Panc1 (cell line): ENCODE measurements at regions not wholly inside any gene's neighbourhood (a gene's known extent, or its start where the extent isn't known, plus 50 kb on each side); places are given as distances from the start of the nearest gene placed in this dataset.

Experiments used
- ATAC-seq: fragments of 200-7000 bp; cut with Tn5 transposase; 2 replicates; pipeline ENCODE4 v1.9.1; 2020; ENCODE audit warnings: mild to moderate bottlenecking, moderate library complexity
- BruUV-seq: library from RNA; stranded (reverse); fragments of 400-500 nt; replicated peaks from 2 replicates; lab custom pipeline; 2021; lab: Mats Ljungman, UMichigan
- CTCF ChIA-PET: fragments of 300-600 bp; sonication (Branson Sonifier 250); formaldehyde crosslinking; loops from one replicate; lab custom pipeline; 2022; ENCODE audit warnings: antibody characterized with exemption; lab: Charles Lee
- POLR2A ChIA-PET: fragments of 300-600 bp; sonication (Branson Sonifier 250); formaldehyde crosslinking; loops from one replicate; lab custom pipeline; 2022; ENCODE audit warnings: antibody characterized with exemption; lab: Charles Lee
- DNase-seq: peaks from one replicate; pipeline ENCODE4 v3.0.0-alpha.2; 2010; ENCODE audit warnings: low read depth, low spot score
- H3K27ac ChIP-seq: 2 replicates; pipeline ENCODE4 v1.5.1; 2011; ENCODE audit warnings: mild to moderate bottlenecking, low read length, inconsistent platforms
- H3K27me3 ChIP-seq: fragments of 200-500 bp; sonication (Bioruptor generic); 2 replicates; pipeline ENCODE4 v1.6.0; 2014; ENCODE audit warnings: low read length, inconsistent platforms; ENCODE audit not compliant: control insufficient read depth, insufficient read depth
- H3K36me3 ChIP-seq: fragments of 200-500 bp; sonication (Bioruptor generic); 2 replicates; pipeline ENCODE4 v1.5.1; 2014; ENCODE audit warnings: inconsistent platforms, mild to moderate bottlenecking, low read length, moderate library complexity; ENCODE audit not compliant: control insufficient read depth, insufficient read depth
- H3K4me1 ChIP-seq: 2 replicates; pipeline ENCODE4 v1.5.1; 2011; ENCODE audit warnings: inconsistent platforms, mild to moderate bottlenecking, low read length, moderate library complexity; ENCODE audit not compliant: control insufficient read depth, insufficient read depth
- H3K4me3 ChIP-seq, 2 experiments: 2 replicates each; pipeline ENCODE4 v1.5.1; 2011 to 2012; ENCODE audit warnings: low read depth in 2 of 2, low read length in 2 of 2, mild to moderate bottlenecking in 2 of 2, inconsistent platforms in 1 of 2, moderate library complexity in 1 of 2
- H3K9me3 ChIP-seq: fragments of 200-500 bp; sonication (Bioruptor generic); 2 replicates; pipeline ENCODE4 v1.5.1; 2014; ENCODE audit warnings: low read depth, mild to moderate bottlenecking, inconsistent platforms, low read length, moderate library complexity; ENCODE audit not compliant: control insufficient read depth, insufficient read depth
- POLR2AphosphoS5 ChIP-seq: IDR thresholded peaks from 2 replicates; pipeline ENCODE4 v1.6.1; 2012; ENCODE audit warnings: mild to moderate bottlenecking, low read depth, low read length, moderate library complexity
- SIN3A ChIP-seq: IDR thresholded peaks from 2 replicates; pipeline ENCODE4 v1.6.1; 2012; ENCODE audit warnings: low read depth, mild to moderate bottlenecking, low read length, moderate library complexity, borderline replicate concordance; ENCODE audit not compliant: insufficient read depth
- TCF7L2 ChIP-seq: IDR thresholded peaks from 2 replicates; pipeline ENCODE4 v1.6.1; 2011; ENCODE audit warnings: mild to moderate bottlenecking, low read depth, low read length, inconsistent platforms
- in situ Hi-C: cut with HindIII; loops from 2 replicates; pipeline ENCODE4 v1.10.0; 2016; ENCODE audit warnings: low sequenced_read_pairs, low pct_unique_long_range_greater_than_20kb
- intact Hi-C: fragments of 100-400 bp; cut with micrococcal nuclease; formaldehyde crosslinking; loops from one replicate; pipeline ENCODE4 v1.10.0; 2022; ENCODE audit not compliant: unreplicated experiment
- TF ChIP-seq, protein P1 (sequence below), 2 experiments: IDR thresholded peaks; 2 replicates each; pipeline ENCODE4 v1.6.1; 2011 to 2012; ENCODE audit warnings: low read depth in 2 of 2, control low read depth in 1 of 2, low read length in 1 of 2, mild to moderate bottlenecking in 1 of 2, moderate library complexity in 1 of 2; ENCODE audit not compliant: insufficient read depth in 1 of 2
- TF ChIP-seq, protein P2 (sequence below): fragments of 450-650 bp; IDR thresholded peaks from 2 replicates; pipeline ENCODE4 v1.5.1; 2017; ENCODE audit warnings: mild to moderate bottlenecking

DNA sequence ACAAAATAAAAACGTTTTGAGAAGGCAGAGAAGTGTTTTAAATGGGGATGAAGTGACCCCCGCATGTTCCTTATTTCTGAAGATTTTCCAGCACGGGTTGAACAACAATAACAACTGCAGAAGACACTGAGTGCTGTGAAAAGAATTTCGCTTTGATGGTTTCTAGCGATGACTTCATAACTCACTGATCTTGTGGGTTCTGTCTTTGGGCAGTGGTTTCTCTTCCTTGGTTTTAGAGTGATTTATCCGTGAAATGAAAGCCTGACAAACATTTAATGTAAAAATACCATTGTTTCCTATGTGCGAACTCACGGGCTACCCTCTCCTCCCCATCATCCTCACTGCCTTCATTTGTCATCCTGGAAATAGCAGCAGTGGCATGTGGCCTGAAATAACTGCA lies 793.9 kb downstream of the QKI start:
- BruUV-seq = no TSS peak
- no peaks in the 10 kb centered on the region for H3K36me3 ChIP-seq
- in situ Hi-C loops = no loop called here
- H3K27me3 ChIP-seq = no peaks in the 10 kb centered on the region
- no peak overlapping the region for H3K27ac ChIP-seq
- intact Hi-C loops = no loop called here
- no peaks in the 10 kb centered on the region for H3K4me1 ChIP-seq
- ATAC-seq (no peak), DNase-seq (no peak)
- ChIA-PET POLR2A (no interaction called here), CTCF (no interaction called here)
- no peak overlapping the region for H3K4me3 ChIP-seq
- TF ChIP-seq SIN3A (no peak), TCF7L2 (no peak), POLR2AphosphoS5 (no peak)
- TF ChIP-seq, protein P1, sequence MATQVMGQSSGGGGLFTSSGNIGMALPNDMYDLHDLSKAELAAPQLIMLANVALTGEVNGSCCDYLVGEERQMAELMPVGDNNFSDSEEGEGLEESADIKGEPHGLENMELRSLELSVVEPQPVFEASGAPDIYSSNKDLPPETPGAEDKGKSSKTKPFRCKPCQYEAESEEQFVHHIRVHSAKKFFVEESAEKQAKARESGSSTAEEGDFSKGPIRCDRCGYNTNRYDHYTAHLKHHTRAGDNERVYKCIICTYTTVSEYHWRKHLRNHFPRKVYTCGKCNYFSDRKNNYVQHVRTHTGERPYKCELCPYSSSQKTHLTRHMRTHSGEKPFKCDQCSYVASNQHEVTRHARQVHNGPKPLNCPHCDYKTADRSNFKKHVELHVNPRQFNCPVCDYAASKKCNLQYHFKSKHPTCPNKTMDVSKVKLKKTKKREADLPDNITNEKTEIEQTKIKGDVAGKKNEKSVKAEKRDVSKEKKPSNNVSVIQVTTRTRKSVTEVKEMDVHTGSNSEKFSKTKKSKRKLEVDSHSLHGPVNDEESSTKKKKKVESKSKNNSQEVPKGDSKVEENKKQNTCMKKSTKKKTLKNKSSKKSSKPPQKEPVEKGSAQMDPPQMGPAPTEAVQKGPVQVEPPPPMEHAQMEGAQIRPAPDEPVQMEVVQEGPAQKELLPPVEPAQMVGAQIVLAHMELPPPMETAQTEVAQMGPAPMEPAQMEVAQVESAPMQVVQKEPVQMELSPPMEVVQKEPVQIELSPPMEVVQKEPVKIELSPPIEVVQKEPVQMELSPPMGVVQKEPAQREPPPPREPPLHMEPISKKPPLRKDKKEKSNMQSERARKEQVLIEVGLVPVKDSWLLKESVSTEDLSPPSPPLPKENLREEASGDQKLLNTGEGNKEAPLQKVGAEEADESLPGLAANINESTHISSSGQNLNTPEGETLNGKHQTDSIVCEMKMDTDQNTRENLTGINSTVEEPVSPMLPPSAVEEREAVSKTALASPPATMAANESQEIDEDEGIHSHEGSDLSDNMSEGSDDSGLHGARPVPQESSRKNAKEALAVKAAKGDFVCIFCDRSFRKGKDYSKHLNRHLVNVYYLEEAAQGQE (IDR thresholded peaks at IDR 0.05; ENCODE audit: insufficient read depth in 1 of 2, low read depth in 2 of 2, low read length in 1 of 2) = no peak
- TF ChIP-seq, protein P2, sequence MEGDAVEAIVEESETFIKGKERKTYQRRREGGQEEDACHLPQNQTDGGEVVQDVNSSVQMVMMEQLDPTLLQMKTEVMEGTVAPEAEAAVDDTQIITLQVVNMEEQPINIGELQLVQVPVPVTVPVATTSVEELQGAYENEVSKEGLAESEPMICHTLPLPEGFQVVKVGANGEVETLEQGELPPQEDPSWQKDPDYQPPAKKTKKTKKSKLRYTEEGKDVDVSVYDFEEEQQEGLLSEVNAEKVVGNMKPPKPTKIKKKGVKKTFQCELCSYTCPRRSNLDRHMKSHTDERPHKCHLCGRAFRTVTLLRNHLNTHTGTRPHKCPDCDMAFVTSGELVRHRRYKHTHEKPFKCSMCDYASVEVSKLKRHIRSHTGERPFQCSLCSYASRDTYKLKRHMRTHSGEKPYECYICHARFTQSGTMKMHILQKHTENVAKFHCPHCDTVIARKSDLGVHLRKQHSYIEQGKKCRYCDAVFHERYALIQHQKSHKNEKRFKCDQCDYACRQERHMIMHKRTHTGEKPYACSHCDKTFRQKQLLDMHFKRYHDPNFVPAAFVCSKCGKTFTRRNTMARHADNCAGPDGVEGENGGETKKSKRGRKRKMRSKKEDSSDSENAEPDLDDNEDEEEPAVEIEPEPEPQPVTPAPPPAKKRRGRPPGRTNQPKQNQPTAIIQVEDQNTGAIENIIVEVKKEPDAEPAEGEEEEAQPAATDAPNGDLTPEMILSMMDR = no peak
- H3K9me3 ChIP-seq = no peaks in the 10 kb centered on the region

DNA sequence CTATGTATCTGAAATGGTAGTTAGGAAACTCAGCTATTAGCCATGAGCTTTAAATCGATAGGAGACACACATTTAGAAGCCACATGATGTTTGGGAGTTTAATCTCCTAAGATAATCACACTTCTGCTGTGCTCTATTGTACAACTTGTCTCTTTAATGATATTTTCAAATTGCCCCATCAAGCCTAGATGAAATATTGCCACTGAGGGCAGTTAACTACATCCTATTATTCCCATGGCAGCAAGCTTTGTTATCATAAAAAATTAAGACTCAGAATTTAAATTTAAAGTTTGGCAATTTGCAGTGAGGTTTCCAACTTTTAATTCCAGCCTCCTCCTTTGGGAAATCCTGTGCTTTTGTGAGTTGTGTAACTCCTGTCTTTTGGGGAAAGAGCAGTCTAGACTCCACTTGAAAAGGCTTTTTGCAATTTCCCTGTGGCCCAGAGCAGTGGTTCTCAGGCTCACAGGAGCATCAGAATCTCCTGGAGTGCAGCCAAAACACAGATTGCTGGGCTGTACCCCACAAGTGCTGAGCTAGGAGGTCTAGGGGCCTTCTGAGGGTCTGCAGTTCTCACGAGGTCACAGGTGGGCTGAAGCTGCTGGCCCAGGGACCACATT lies 792.4 kb downstream of the QKI start:
- H3K36me3 ChIP-seq = no peaks in the 10 kb centered on the region
- no TSS peak for BruUV-seq
- TF ChIP-seq, protein P2 = no peak
- TF ChIP-seq SIN3A (no peak), TCF7L2 (no peak)
- TF ChIP-seq, protein P1 (IDR thresholded peaks at IDR 0.05; ENCODE audit: insufficient read depth in 1 of 2, low read depth in 2 of 2, low read length in 1 of 2) = no peak
- no peaks in the 10 kb centered on the region for H3K4me1 ChIP-seq
- ChIA-PET CTCF (no interaction called here), POLR2A (no interaction called here)
- H3K4me3 ChIP-seq = no peak overlapping the region
- no peaks in the 10 kb centered on the region for H3K9me3 ChIP-seq
- ATAC-seq = no peak
- no peaks in the 10 kb centered on the region for H3K27me3 ChIP-seq
- in situ Hi-C loops (no loop called here), intact Hi-C loops (no loop called here)
- no peak overlapping the region for H3K27ac ChIP-seq
- DNase-seq = no peak
